Mesodermal cell (in vitro differentiated cells): ENCODE measurements at regions not wholly inside any gene's neighbourhood (a gene's known extent, or its start where the extent isn't known, plus 50 kb on each side); places are given as distances from the start of the nearest gene placed in this dataset.
"Not testable (repeated sequence)": the region's sequence is repeated elsewhere in the genome, so short reads cannot be mapped to it uniquely, and the experiment has no call there.

ENCODE experiments used
- H3K27ac ChIP-seq: 2 replicates; pipeline ENCODE4 v1.7.0; 2013; ENCODE audit warnings: mild to moderate bottlenecking, low read depth, low read length, moderate library complexity; ENCODE audit not compliant: severe bottlenecking
- H3K36me3 ChIP-seq: 2 replicates; pipeline ENCODE4 v1.7.1; 2013; ENCODE audit warnings: mild to moderate bottlenecking, low read length, moderate library complexity; ENCODE audit not compliant: control insufficient read depth, insufficient read depth
- H3K4me1 ChIP-seq: one replicate; pipeline ENCODE4 v1.7.1; 2013; ENCODE audit warnings: mild to moderate bottlenecking, low read length; ENCODE audit not compliant: insufficient read depth, control insufficient read depth, poor library complexity, severe bottlenecking
- H3K4me3 ChIP-seq: 2 replicates; pipeline ENCODE4 v1.7.0; 2013; ENCODE audit warnings: low read length, control low read depth, mild to moderate bottlenecking; ENCODE audit not compliant: insufficient read depth, poor library complexity, severe bottlenecking; ENCODE audit errors: extremely low read depth
- H3K9me3 ChIP-seq: 2 replicates; pipeline ENCODE4 v1.7.1; 2013; ENCODE audit warnings: mild to moderate bottlenecking, low read length, moderate library complexity; ENCODE audit not compliant: control insufficient read depth
- WGBS, 2 experiments: methylation state at CpG; one replicate each; pipeline ENCODE4 v1.1.5; 2013; ENCODE audit warnings: missing lambda C conversion rate in 2 of 2; ENCODE audit not compliant: insufficient coverage in 2 of 2; 5-methylcytosine and 5-hydroxymethylcytosine counted together

GRCh38 chr2:106293271-106293783 lies 99.2 kb upstream of the UXS1 start:
- no peak overlapping the region for H3K4me3 ChIP-seq
- H3K9me3 ChIP-seq = no peaks in the 10 kb centered on the region
- WGBS, 2 experiments = 100% methylated on average over 2 of the region's 2 CpGs; no CpG with 5 or more reads in 1 of the 2 experiments
- no peak overlapping the region for H3K27ac ChIP-seq
- no peaks in the 10 kb centered on the region for H3K4me1 ChIP-seq
- no peaks in the 10 kb centered on the region for H3K36me3 ChIP-seq

GRCh38 chr2:106292627-106293026 lies 98.5 kb upstream of the UXS1 start:
- Histone ChIP-seq H3K36me3 (no peaks in the 10 kb centered on the region), H3K27ac (no peak overlapping the region), H3K4me3 (no peak overlapping the region), H3K9me3 (no peaks in the 10 kb centered on the region), H3K4me1 (no peaks in the 10 kb centered on the region)
- 100% methylated on average over 1 of the region's 3 CpGs; no CpG with 5 or more reads in 1 of the 2 experiments for WGBS, 2 experiments

GRCh38 chr2:106288873-106289272 lies 94.8 kb upstream of the UXS1 start:
- H3K4me1 ChIP-seq = no peaks in the 10 kb centered on the region
- H3K36me3 ChIP-seq = no peaks in the 10 kb centered on the region
- no peaks in the 10 kb centered on the region for H3K9me3 ChIP-seq
- H3K27ac ChIP-seq = no peak overlapping the region
- 89 to 94% methylated on average over 5 to 9 of the region's 9 CpGs for WGBS, 2 experiments
- H3K4me3 ChIP-seq = no peak overlapping the region

- Histone ChIP-seq H3K9me3 (no peaks in the 10 kb centered on the region), H3K4me3 (no peak overlapping the region), H3K4me1 (peaks cover 4% of the 10 kb centered on the region), H3K27ac (no peak overlapping the region), H3K36me3 (no peaks in the 10 kb centered on the region)
- 88 to 89% methylated on average over 3 of the region's 3 CpGs for WGBS, 2 experiments
Measured at GRCh38 chr2:106285237-106285829, 91.2 kb upstream of the UXS1 start.

GRCh38 chr2:106284691-106285202 lies 90.6 kb upstream of the UXS1 start:
- no peak overlapping the region for H3K27ac ChIP-seq
- no peaks in the 10 kb centered on the region for H3K9me3 ChIP-seq
- no peaks in the 10 kb centered on the region for H3K36me3 ChIP-seq
- 86 to 92% methylated on average over 11 to 13 of the region's 14 CpGs for WGBS, 2 experiments
- no peak overlapping the region for H3K4me3 ChIP-seq
- H3K4me1 ChIP-seq = peaks cover 4% of the 10 kb centered on the region

GRCh38 chr2:106284255-106284654 lies 90.2 kb upstream of the UXS1 start:
- Histone ChIP-seq H3K4me1 (peaks cover 4% of the 10 kb centered on the region), H3K36me3 (no peaks in the 10 kb centered on the region), H3K4me3 (no peak overlapping the region), H3K9me3 (no peaks in the 10 kb centered on the region), H3K27ac (no peak overlapping the region)
- WGBS, 2 experiments = 90 to 93% methylated on average over 4 to 5 of the region's 5 CpGs

GRCh38 chr2:106283228-106284152 lies 89.4 kb upstream of the UXS1 start:
- 64 to 68% methylated on average over 6 to 7 of the region's 9 CpGs for WGBS, 2 experiments
- peak overlapping the region; percentile 5 for H3K27ac ChIP-seq
- not testable (repeated sequence) for H3K36me3 ChIP-seq, H3K4me3 ChIP-seq, H3K4me1 ChIP-seq, H3K9me3 ChIP-seq

GRCh38 chr2:106282462-106283170 lies 88.5 kb upstream of the UXS1 start:
- no peaks in the 10 kb centered on the region for H3K9me3 ChIP-seq
- H3K36me3 ChIP-seq = no peaks in the 10 kb centered on the region
- WGBS, 2 experiments = 83 to 96% methylated on average over 6 to 11 of the region's 12 CpGs
- no peak overlapping the region for H3K27ac ChIP-seq
- no peak overlapping the region for H3K4me3 ChIP-seq
- peaks cover 4% of the 10 kb centered on the region for H3K4me1 ChIP-seq

- 87 to 100% methylated on average over 2 to 6 of the region's 11 CpGs for WGBS, 2 experiments
- H3K9me3 ChIP-seq, H3K27ac ChIP-seq, H3K4me3 ChIP-seq, H3K4me1 ChIP-seq, H3K36me3 ChIP-seq: not testable (repeated sequence)
Measured at GRCh38 chr2:106281907-106282430, 87.9 kb upstream of the UXS1 start.

- no peaks in the 10 kb centered on the region for H3K9me3 ChIP-seq
- peaks cover 4% of the 10 kb centered on the region for H3K4me1 ChIP-seq
- H3K36me3 ChIP-seq = no peaks in the 10 kb centered on the region
- 83 to 89% methylated on average over 9 of the region's 10 CpGs for WGBS, 2 experiments
- H3K27ac ChIP-seq = no peak overlapping the region
- no peak overlapping the region for H3K4me3 ChIP-seq
Measured at GRCh38 chr2:106280722-106281446, 86.8 kb upstream of the UXS1 start.
